PC-3 (cell line): ENCODE measurements at regions not wholly inside any gene's neighbourhood (a gene's known extent, or its start where the extent isn't known, plus 50 kb on each side); places are given as distances from the start of the nearest gene placed in this dataset.

Experiments
- EZH2 ChIP-seq: fragments of 300-600 bp; sonication (generic); IDR thresholded peaks from one replicate; pipeline ENCODE4 v1.6.1; 2017; ENCODE audit warnings: antibody characterized with exemption, mild to moderate bottlenecking, low read length; ENCODE audit not compliant: unreplicated experiment
- TF ChIP-seq, protein P1 (sequence below): fragments of 300-600 bp; sonication (generic); conservative IDR thresholded peaks from 2 replicates; pipeline ENCODE4 v1.5.1; 2017; ENCODE audit warnings: antibody characterized with exemption, low read depth, mild to moderate bottlenecking, low read length

DNA sequence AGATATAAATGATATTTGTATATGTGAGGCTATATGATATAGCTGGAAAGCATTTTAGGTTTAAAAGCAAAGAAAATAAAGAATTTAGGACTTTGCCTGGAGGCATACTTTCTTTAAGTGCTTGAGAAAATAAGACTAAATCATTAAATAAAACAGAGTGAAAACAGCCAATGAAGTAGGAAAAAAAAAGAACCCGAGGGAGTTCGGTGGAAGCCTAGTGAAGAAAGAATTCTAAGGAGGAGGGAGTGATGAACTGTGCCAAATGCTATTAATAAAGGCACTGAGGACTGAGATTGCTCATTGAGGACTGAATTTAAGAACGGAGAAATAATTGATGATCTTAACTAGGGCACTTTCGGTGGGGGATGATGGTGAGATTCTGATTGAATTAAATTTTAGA is 573.5 kb downstream of the DSC3 start:
- TF ChIP-seq, protein P1, sequence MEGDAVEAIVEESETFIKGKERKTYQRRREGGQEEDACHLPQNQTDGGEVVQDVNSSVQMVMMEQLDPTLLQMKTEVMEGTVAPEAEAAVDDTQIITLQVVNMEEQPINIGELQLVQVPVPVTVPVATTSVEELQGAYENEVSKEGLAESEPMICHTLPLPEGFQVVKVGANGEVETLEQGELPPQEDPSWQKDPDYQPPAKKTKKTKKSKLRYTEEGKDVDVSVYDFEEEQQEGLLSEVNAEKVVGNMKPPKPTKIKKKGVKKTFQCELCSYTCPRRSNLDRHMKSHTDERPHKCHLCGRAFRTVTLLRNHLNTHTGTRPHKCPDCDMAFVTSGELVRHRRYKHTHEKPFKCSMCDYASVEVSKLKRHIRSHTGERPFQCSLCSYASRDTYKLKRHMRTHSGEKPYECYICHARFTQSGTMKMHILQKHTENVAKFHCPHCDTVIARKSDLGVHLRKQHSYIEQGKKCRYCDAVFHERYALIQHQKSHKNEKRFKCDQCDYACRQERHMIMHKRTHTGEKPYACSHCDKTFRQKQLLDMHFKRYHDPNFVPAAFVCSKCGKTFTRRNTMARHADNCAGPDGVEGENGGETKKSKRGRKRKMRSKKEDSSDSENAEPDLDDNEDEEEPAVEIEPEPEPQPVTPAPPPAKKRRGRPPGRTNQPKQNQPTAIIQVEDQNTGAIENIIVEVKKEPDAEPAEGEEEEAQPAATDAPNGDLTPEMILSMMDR: no peak
- no peak for TF ChIP-seq EZH2
